HL-60 (cell line): ENCODE measurements at regions not wholly inside any gene's neighbourhood (a gene's known extent, or its start where the extent isn't known, plus 50 kb on each side); places are given as distances from the start of the nearest gene placed in this dataset.
A peak's percentile ranks its signal among the peaks of the same experiment; 100 is the strongest.

Experiments used
- DNase-seq, 2 experiments: peaks; one replicate each; pipeline ENCODE4 v3.0.0-alpha.2; 2010 to 2020; ENCODE audit warnings: low read depth in 1 of 2, low spot score in 1 of 2
- H3K27ac ChIP-seq: fragments of 250-450 bp; sonication (Bioruptor Pico); replicated peaks from 2 replicates; pipeline ENCODE4 v1.5.1; 2020; ENCODE audit warnings: mild to moderate bottlenecking, moderate library complexity
- H3K27me3 ChIP-seq: fragments of 250-450 bp; sonication (Bioruptor Pico); 2 replicates; pipeline ENCODE4 v1.5.1; 2021; ENCODE audit warnings: mild to moderate bottlenecking, moderate library complexity; ENCODE audit not compliant: insufficient read depth, poor library complexity, severe bottlenecking
- H3K4me3 ChIP-seq: replicated peaks from 2 replicates; pipeline ENCODE4 v1.5.1; 2011; ENCODE audit warnings: mild to moderate bottlenecking, control low read depth, low read length; ENCODE audit not compliant: insufficient read depth
- GABPA ChIP-seq: IDR thresholded peaks from 2 replicates; pipeline ENCODE4 v1.6.1; 2012; ENCODE audit warnings: low read depth
- POLR2AphosphoS5 ChIP-seq: IDR thresholded peaks from 2 replicates; pipeline ENCODE4 v1.6.1; 2012; ENCODE audit warnings: low read depth
- SPI1 ChIP-seq: IDR thresholded peaks from 2 replicates; pipeline ENCODE4 v1.6.1; 2012; ENCODE audit warnings: low read depth, mild to moderate bottlenecking, borderline replicate concordance
- TF ChIP-seq, protein P1 (sequence below): IDR thresholded peaks from 2 replicates; pipeline ENCODE4 v1.6.1; 2012; ENCODE audit warnings: low read depth; ENCODE audit not compliant: insufficient replicate concordance
- TF ChIP-seq, protein P2 (sequence below): IDR thresholded peaks from one replicate; pipeline ENCODE4 v1.5.1; 2011; ENCODE audit warnings: low read length, control low read depth, inconsistent platforms; ENCODE audit not compliant: insufficient read depth

DNA sequence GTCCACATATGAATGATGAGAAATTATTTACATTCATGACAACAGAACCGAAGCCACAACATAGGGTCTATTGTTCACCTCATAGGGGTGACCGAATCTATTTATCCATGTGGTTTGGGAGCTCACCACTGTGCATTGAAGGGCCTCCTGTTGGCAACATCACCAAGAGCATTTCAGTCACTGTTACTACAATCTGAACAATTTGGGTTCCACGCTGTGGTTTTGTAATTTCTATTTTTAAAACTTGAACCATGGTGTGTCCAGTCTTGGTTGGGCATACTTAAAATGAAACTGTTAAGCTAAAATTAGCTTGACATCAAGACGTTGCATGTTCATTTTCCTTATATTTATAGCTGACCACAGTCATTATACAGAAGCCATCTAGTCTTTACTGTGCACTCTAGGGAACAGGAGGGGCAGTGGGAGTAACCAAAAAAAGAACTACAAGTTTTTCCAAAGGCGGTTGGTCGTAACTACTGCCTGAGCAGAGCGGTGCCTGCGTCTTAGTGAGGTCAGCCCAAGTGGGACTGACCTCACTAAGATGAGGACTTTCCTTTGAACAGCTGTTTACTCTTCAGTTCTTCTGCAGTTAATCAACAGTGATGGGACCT lies 192.1 kb downstream of the SPRY1 start:
- H3K27ac ChIP-seq, result no peak overlapping the region
- H3K4me3 ChIP-seq, result no peak overlapping the region

DNA sequence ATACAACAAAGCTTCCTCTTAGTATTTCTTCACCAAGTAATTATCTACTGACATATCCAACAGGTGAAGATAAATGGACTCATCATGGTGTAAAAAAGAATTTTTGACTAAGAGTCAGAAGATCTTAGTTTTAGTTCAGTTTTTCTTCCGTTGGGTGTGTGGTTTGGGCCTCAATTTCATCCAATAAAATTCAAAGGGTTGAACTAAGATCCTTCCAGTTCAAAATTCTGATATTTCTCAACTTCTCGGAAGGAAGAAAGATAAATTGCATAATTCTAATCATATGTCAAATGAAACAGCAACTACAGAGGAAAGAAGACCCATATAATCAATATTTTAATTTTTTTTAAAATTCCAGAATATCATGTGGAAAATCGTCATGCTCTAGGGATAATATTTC lies 192.7 kb downstream of the SPRY1 start:
- TF ChIP-seq, protein P1, sequence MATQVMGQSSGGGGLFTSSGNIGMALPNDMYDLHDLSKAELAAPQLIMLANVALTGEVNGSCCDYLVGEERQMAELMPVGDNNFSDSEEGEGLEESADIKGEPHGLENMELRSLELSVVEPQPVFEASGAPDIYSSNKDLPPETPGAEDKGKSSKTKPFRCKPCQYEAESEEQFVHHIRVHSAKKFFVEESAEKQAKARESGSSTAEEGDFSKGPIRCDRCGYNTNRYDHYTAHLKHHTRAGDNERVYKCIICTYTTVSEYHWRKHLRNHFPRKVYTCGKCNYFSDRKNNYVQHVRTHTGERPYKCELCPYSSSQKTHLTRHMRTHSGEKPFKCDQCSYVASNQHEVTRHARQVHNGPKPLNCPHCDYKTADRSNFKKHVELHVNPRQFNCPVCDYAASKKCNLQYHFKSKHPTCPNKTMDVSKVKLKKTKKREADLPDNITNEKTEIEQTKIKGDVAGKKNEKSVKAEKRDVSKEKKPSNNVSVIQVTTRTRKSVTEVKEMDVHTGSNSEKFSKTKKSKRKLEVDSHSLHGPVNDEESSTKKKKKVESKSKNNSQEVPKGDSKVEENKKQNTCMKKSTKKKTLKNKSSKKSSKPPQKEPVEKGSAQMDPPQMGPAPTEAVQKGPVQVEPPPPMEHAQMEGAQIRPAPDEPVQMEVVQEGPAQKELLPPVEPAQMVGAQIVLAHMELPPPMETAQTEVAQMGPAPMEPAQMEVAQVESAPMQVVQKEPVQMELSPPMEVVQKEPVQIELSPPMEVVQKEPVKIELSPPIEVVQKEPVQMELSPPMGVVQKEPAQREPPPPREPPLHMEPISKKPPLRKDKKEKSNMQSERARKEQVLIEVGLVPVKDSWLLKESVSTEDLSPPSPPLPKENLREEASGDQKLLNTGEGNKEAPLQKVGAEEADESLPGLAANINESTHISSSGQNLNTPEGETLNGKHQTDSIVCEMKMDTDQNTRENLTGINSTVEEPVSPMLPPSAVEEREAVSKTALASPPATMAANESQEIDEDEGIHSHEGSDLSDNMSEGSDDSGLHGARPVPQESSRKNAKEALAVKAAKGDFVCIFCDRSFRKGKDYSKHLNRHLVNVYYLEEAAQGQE, result no peak
- TF ChIP-seq POLR2AphosphoS5 (no peak), SPI1 (no peak), GABPA (no peak)
- TF ChIP-seq, protein P2, sequence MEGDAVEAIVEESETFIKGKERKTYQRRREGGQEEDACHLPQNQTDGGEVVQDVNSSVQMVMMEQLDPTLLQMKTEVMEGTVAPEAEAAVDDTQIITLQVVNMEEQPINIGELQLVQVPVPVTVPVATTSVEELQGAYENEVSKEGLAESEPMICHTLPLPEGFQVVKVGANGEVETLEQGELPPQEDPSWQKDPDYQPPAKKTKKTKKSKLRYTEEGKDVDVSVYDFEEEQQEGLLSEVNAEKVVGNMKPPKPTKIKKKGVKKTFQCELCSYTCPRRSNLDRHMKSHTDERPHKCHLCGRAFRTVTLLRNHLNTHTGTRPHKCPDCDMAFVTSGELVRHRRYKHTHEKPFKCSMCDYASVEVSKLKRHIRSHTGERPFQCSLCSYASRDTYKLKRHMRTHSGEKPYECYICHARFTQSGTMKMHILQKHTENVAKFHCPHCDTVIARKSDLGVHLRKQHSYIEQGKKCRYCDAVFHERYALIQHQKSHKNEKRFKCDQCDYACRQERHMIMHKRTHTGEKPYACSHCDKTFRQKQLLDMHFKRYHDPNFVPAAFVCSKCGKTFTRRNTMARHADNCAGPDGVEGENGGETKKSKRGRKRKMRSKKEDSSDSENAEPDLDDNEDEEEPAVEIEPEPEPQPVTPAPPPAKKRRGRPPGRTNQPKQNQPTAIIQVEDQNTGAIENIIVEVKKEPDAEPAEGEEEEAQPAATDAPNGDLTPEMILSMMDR, result no peak
- no peak overlapping the region for H3K4me3 ChIP-seq
- no peak overlapping the region for H3K27ac ChIP-seq
- H3K27me3 ChIP-seq, result no peaks in the 10 kb centered on the region
- DNase-seq, result no peak

More for the DNA sequence above, 192.1 kb downstream of the SPRY1 start:
- H3K27me3 ChIP-seq, result no peaks in the 10 kb centered on the region
- DNase-seq, result peak in 1 of 2 experiments; percentile 32
- TF ChIP-seq, protein P2, result no peak
- TF ChIP-seq SPI1 (no peak), GABPA (no peak), POLR2AphosphoS5 (no peak)
- TF ChIP-seq, protein P1, result no peak

DNA sequence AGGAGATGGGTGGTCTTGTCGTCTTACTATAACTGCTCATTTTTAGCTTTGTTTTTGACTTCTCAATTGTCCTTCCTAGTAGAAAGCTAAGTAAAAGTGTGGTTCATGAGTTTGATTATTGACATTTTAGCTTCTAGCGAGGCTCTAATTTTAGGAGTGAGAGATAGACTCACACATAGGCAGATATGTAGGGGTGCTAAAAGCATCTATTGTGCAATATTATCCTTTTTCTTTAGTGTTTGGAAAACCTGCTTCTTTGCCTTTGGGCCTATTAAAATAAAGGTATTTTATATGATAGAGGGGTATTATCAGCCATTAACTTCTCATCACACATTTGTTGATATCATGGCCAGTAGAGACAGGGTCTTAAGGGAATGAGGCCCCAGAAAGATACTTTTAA lies 195.3 kb downstream of the SPRY1 start:
- no peak overlapping the region for H3K27ac ChIP-seq
- H3K27me3 ChIP-seq, result no peaks in the 10 kb centered on the region
- DNase-seq, result no peak
- TF ChIP-seq, protein P2, result no peak
- TF ChIP-seq, protein P1, result no peak
- no peak for TF ChIP-seq GABPA
- no peak for TF ChIP-seq SPI1
- TF ChIP-seq POLR2AphosphoS5, result no peak
- no peak overlapping the region for H3K4me3 ChIP-seq
